GM19328 (cell line): ENCODE measurements at regions not wholly inside any gene's neighbourhood (a gene's known extent, or its start where the extent isn't known, plus 50 kb on each side); places are given as distances from the start of the nearest gene placed in this dataset.
"Not testable (repeated sequence)": the region's sequence is repeated elsewhere in the genome, so short reads cannot be mapped to it uniquely, and the experiment has no call there.

ENCODE experiments used
- ATAC-seq: cut with Tn5 transposase; IDR thresholded peaks from one replicate; pipeline ENCODE4 v1.9.1; 2021; ENCODE audit warnings: mild to moderate bottlenecking, moderate library complexity; ENCODE audit not compliant: unreplicated experiment

- no peak for ATAC-seq
These were observed 65.2 kb downstream of the DMRT2 start for GRCh38 chr9:1115370-1115769.

- no peak for ATAC-seq
These were observed 67.3 kb downstream of the DMRT2 start for GRCh38 chr9:1117439-1117838.

- ATAC-seq: no peak
These were observed 70.5 kb downstream of the DMRT2 start for GRCh38 chr9:1120500-1121165.

GRCh38 chr9:1125741-1126140 lies 75.6 kb downstream of the DMRT2 start:
- no peak for ATAC-seq

GRCh38 chr9:1128046-1128445 lies 77.9 kb downstream of the DMRT2 start:
- no peak for ATAC-seq

GRCh38 chr9:1129382-1129781 lies 79.2 kb downstream of the DMRT2 start:
- no peak for ATAC-seq

GRCh38 chr9:1140057-1140456 lies 89.9 kb downstream of the DMRT2 start:
- ATAC-seq: no peak

- no peak for ATAC-seq
These were observed 101.5 kb downstream of the DMRT2 start for GRCh38 chr9:1151691-1152090.

- no peak for ATAC-seq
These were observed 102.0 kb downstream of the DMRT2 start for GRCh38 chr9:1152171-1152570.

- ATAC-seq: no peak
These were observed 104.6 kb downstream of the DMRT2 start for GRCh38 chr9:1154739-1155138.

- no peak for ATAC-seq
These were observed 105.4 kb downstream of the DMRT2 start for GRCh38 chr9:1155602-1156001.

GRCh38 chr9:1156794-1157550 lies 106.8 kb downstream of the DMRT2 start:
- no peak for ATAC-seq

GRCh38 chr9:1157836-1158235 lies 107.7 kb downstream of the DMRT2 start:
- no peak for ATAC-seq

- ATAC-seq: no peak
These were observed 120.8 kb downstream of the DMRT2 start for GRCh38 chr9:1170918-1171317.

GRCh38 chr9:1171546-1171945 lies 121.4 kb downstream of the DMRT2 start:
- ATAC-seq: no peak

- ATAC-seq: no peak
These were observed 123.1 kb downstream of the DMRT2 start for GRCh38 chr9:1173211-1173610.

GRCh38 chr9:1173993-1174392 lies 123.8 kb downstream of the DMRT2 start:
- ATAC-seq: no peak

- no peak for ATAC-seq
These were observed 129.2 kb downstream of the DMRT2 start for GRCh38 chr9:1179366-1179765.

GRCh38 chr9:1184146-1184545 lies 134.0 kb downstream of the DMRT2 start:
- no peak for ATAC-seq

- ATAC-seq: not testable (repeated sequence)
These were observed 137.0 kb downstream of the DMRT2 start for GRCh38 chr9:1187137-1187536.

- ATAC-seq: not testable (repeated sequence)
These were observed 145.5 kb downstream of the DMRT2 start for GRCh38 chr9:1195636-1196035.

GRCh38 chr9:1198085-1198484 lies 147.9 kb downstream of the DMRT2 start:
- no peak for ATAC-seq

GRCh38 chr9:1200847-1201251 lies 150.7 kb downstream of the DMRT2 start:
- no peak for ATAC-seq
